ENCODE measurements at regions not wholly inside any gene's neighbourhood (a gene's known extent, or its start where the extent isn't known, plus 50 kb on each side); places are given as distances from the start of the nearest gene placed in this dataset.

- no peak for TF ChIP-seq CTCF (IDR thresholded peaks at IDR 0.05)
- no peak for TF ChIP-seq POLR2A (IDR thresholded peaks at IDR 0.05)
Measured at GRCh38 chr5:30809933-30810332, 383.6 kb upstream of the CDH6 start.

Data from body of pancreas (tissue), 4 donors.